ENCODE measurements at regions not wholly inside any gene's neighbourhood (a gene's known extent, or its start where the extent isn't known, plus 50 kb on each side); places are given as distances from the start of the nearest gene placed in this dataset.

- Mint-ChIP-seq H3K36me3 (peaks cover 3% of the 10 kb centered on the region), H3K4me3 (no peak overlapping the region), H3K4me1 (ENCODE audit: unreplicated experiment) (no peaks in the 10 kb centered on the region), H3K27ac (no peak overlapping the region), H3K9me3 (peaks cover 12% of the 10 kb centered on the region), H3K27me3 (peaks cover 26% of the 10 kb centered on the region)
- TF ChIP-seq, protein P1, sequence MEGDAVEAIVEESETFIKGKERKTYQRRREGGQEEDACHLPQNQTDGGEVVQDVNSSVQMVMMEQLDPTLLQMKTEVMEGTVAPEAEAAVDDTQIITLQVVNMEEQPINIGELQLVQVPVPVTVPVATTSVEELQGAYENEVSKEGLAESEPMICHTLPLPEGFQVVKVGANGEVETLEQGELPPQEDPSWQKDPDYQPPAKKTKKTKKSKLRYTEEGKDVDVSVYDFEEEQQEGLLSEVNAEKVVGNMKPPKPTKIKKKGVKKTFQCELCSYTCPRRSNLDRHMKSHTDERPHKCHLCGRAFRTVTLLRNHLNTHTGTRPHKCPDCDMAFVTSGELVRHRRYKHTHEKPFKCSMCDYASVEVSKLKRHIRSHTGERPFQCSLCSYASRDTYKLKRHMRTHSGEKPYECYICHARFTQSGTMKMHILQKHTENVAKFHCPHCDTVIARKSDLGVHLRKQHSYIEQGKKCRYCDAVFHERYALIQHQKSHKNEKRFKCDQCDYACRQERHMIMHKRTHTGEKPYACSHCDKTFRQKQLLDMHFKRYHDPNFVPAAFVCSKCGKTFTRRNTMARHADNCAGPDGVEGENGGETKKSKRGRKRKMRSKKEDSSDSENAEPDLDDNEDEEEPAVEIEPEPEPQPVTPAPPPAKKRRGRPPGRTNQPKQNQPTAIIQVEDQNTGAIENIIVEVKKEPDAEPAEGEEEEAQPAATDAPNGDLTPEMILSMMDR (conservative IDR thresholded peaks at IDR 0.05) = no peak
- no peak for DNase-seq (ENCODE audit: extremely low spot score, unreplicated experiment)
Observed at GRCh38 chr4:74855879-74856278, 61.6 kb upstream of the BTC start.

GRCh38 chr4:74848774-74849173 is 54.5 kb upstream of the BTC start:
- H3K27me3 Mint-ChIP-seq = peaks cover 10% of the 10 kb centered on the region
- TF ChIP-seq, protein P1 (conservative IDR thresholded peaks at IDR 0.05) = no peak
- no peaks in the 10 kb centered on the region for H3K36me3 Mint-ChIP-seq
- H3K27ac Mint-ChIP-seq = no peak overlapping the region
- DNase-seq (ENCODE audit: extremely low spot score, unreplicated experiment) = no peak
- no peaks in the 10 kb centered on the region for H3K4me1 Mint-ChIP-seq (ENCODE audit: unreplicated experiment)
- H3K9me3 Mint-ChIP-seq = peaks cover 5% of the 10 kb centered on the region
- H3K4me3 Mint-ChIP-seq = no peak overlapping the region

DNA sequence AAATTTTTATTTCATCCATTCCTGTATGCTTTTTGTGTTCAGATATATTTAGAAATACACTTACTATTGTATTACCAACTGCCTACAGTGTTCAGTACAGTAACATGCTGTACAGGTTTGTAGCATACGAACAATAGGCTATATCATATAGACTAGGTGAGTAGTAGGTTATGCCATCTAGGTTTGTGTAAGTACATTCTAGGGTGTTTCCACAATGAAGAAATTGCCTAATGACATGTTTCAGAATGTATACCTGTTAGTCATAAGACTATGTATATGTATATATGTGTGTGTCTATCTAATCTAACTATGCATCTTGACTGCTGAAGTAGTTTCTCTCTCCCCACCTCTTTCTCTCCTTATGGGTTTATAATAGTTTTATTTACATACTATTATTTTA is 51.5 kb upstream of the BTC start:
- TF ChIP-seq, protein P1 (conservative IDR thresholded peaks at IDR 0.05) = no peak
- Mint-ChIP-seq H3K27ac (no peak overlapping the region), H3K4me1 (ENCODE audit: unreplicated experiment) (no peaks in the 10 kb centered on the region), H3K4me3 (no peak overlapping the region), H3K9me3 (peaks cover 5% of the 10 kb centered on the region), H3K36me3 (no peaks in the 10 kb centered on the region), H3K27me3 (peaks cover 6% of the 10 kb centered on the region)
- DNase-seq (ENCODE audit: extremely low spot score, unreplicated experiment) = no peak

Measured in type B pancreatic cell (in vitro differentiated cells).